HG03095 (cell line): ENCODE measurements at regions not wholly inside any gene's neighbourhood (a gene's known extent, or its start where the extent isn't known, plus 50 kb on each side); places are given as distances from the start of the nearest gene placed in this dataset.
"Not testable (repeated sequence)": the region's sequence is repeated elsewhere in the genome, so short reads cannot be mapped to it uniquely, and the experiment has no call there.

Experiments
- ATAC-seq: cut with Tn5 transposase; IDR thresholded peaks from one replicate; pipeline ENCODE4 v1.9.1; 2021; ENCODE audit warnings: moderate library complexity; ENCODE audit not compliant: unreplicated experiment

DNA sequence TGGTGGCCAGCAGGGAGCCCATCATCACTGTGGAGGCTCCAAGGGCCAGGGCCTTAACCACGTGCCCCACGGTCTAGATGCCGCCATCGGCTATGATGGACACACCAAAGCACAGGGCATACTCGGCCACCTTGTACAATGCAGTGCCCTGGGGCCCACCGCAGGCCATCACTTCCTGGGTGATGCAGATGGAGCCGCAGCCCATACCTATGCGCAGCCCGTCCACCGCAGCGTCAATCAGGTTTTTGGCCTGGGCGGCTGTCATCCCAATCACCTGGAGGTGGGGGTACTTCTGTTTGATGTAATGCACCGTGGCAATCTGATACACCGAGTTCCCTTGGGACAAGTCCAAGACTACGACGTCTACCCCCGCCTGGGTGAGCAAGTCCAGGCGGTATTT lies 153.3 kb upstream of the ZSWIM2 start:
- no peak for ATAC-seq

GRCh38 chr2:187001248-187001647 lies 152.3 kb upstream of the ZSWIM2 start:
- ATAC-seq, result no peak

DNA sequence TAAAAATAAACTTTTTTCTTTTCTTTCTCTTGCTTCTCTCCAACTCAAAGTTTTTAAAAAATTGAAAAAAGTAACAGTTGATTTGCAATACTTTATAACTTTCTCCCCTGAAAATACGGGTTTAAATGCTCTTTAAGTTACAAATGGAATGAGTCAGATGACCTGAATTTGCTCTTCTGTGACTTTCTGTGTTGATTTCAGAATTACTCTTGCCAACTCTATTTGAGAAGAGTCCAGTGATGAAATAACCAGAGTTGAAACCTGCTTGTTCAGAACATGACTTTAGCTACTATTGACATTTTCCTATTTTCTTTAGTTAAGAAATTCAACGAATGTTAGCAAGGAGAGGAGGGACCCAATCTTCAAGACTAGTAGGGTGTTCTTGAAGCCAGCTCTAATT lies 146.1 kb upstream of the ZSWIM2 start:
- ATAC-seq, result no peak

DNA sequence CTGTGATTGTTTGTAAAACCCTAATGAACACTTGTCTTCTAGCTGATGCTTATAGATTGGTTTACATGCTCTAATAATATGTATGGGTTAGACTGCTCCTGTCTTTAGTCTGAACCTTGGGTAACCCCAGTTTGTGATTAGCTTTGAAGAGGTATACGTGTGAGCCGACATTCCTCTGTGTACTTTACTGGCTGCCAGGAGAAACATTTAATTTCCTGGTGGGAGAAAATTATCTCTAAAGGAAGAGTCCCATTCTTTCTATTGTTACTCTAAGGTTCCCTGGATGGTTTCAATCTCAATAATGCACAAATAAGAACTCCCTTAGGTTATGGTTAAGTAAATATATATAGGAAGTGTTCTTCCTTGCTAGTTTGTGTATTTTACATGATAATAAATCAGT lies 143.6 kb upstream of the ZSWIM2 start:
- ATAC-seq, result no peak

DNA sequence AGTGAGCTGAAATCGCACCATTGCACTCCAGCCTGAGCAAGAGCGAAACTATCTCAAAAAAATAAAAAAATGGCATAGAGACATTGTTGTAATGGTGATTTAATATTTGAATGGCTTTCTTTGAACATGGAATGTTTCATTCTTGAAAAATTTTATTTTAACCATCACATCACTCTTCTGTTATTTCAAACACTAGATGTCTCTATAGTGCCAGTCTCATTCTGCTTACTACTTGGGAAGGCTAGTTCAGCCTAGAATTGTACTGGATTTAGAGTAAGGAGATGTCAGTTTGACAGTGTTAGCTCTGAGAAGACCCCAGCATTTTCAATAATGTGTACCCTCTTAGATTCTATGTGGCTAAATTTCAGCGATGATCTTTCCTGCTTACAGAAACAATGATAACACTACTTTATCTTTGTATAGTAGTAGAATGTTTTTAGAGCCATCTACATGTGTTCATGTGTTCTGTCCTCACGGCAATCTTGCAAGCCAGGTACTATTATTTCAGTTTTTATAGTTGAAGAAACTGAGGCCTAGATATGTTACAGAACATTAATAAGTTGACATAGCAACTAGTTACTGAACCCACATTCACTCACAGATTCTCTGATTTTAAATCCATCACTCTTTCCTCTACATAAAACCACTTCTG lies 142.9 kb upstream of the ZSWIM2 start:
- ATAC-seq, result no peak

DNA sequence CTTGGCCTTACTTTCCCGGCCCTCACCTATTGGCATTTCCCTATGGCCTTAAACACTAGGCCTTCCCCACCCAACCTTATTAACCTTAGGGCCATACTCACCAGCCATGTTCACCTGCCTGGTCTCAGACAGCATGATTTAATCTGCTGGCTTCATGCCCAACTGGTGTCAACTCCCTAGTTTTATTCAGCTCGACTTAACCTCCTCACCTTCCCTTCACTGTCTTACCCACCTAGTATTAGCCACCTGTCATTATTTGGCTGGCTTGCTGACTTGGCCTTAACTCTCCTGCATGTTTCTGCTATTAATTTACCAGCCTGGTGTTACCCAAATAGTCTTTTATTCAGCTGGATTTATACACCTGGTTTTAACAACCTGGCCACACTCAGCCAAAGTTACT lies 136.0 kb upstream of the ZSWIM2 start:
- ATAC-seq, result no peak

- no peak for ATAC-seq
Observed at GRCh38 chr2:186984481-186984880, 135.5 kb upstream of the ZSWIM2 start.

DNA sequence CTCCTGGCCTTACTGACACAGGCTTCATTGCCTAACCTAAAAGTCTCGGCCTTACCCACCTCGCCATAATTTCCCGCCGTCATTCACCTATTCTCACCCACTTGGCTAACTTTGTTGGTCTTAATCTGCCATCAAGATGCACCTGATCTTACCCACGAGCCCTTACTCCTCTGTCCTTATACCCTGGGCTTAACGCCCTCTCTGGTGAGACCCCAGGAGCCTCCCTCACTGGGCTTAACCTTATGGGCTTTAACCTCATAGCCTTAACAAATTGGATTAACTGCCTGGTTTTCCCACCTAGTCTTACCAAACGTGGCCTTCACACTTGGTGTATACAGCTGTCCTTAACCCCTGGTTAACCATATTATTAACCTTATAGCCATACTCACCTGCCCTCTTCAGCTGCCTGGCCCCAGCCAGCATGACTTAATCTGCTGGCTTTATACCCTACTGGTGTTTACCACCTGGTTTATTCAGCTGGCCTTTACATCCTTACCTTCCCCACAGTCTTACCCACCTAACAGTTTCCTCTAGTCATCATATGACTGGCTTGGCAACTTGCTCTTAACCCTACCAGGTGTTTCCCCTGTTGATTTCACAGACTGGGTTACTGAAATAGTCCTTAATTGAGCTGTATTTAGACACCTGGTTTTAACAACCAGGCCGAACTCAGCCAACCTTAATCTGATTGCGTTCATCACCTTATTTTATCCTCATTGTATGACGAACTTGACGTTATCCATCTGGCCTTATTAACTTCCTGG lies 132.0 kb upstream of the ZSWIM2 start:
- no peak for ATAC-seq

GRCh38 chr2:186980117-186980442 lies 131.1 kb upstream of the ZSWIM2 start:
- ATAC-seq, result no peak

DNA sequence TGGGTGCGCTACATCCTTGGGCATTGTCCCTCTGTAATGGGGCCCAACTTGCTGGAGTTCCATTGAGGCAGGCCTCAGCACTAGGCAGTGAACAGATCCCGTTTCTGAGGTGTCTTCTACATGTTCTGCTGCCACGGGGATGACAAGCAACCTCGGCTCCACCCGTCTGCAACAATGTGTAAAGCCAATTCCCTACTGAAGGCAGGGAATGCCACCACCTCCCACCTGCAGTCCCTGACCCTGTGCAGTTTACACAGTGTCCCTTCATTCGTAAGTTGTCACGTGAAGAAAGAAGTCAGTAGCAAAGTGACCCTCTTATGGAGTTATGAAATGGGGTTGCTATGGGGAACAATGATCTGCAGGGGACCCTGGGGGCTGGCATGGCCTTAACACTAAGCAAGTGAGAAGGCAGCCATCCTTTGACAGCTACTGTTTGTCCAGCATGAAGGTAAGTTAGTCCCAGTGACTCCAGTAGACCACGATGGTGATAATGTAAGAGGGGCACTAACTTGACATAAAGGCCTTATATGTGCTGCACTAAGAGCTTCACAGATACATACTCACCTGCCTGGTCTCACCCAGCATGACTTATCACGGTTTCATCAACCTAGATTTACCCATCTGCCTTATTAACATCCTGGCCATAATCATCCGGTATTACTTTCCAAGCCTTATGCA lies 130.6 kb upstream of the ZSWIM2 start:
- no peak for ATAC-seq

- ATAC-seq, result no peak
Observed at GRCh38 chr2:186977433-186978045, 128.6 kb upstream of the ZSWIM2 start.

DNA sequence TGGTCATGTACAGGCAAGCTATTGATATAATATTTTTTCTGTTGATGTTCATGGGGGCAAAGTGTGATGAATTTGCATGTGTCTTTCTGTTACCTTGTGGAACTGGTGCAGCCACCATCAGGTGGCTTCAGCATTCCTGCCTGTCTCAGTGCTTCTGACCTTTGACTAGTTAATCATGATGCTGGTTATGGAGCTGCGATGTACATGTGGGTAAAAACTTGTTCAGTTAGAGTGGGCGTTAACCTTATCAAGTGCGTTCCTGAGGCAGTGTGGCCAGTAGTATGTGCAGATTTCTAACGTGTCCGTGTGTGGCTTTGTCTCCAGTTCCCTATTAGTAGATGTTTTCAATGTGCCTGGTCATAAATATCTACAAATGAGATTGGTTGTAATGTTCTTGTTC lies 127.4 kb upstream of the ZSWIM2 start:
- ATAC-seq, result no peak

DNA sequence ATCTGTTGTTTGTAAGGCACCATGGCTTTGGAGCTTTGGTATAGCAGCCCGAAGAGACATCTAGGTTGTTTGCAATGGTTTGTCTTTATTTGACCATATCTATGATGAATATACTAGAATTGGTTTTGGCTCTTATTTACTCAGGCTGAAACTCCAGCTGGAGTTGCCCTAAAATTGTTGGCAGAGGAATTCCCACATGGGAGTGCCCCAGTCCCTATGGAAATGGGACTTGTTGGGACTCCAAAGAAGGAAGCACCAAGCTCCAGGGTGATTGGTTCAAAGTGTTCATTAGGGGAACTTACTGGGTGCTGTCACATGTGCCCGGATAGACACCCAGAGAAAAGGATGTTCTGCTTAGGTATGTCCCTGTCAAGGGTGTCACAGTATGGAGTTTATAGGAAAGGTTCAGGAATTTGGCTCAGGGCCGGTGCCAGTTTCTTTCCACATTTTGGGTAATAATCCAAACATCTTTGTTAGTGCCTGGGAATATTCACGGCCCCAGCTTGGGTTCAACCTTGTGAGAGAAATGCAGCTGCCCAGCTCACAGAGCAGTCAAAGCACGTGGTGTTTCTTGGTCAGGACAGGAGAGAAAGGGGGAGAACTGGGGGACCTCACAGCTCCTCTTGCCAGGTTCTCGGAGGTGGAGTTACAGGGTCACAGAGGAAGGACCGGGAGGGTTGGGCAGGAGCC lies 123.5 kb upstream of the ZSWIM2 start:
- no peak for ATAC-seq

GRCh38 chr2:186968277-186968676 lies 119.3 kb upstream of the ZSWIM2 start:
- peak; percentile 92 for ATAC-seq

DNA sequence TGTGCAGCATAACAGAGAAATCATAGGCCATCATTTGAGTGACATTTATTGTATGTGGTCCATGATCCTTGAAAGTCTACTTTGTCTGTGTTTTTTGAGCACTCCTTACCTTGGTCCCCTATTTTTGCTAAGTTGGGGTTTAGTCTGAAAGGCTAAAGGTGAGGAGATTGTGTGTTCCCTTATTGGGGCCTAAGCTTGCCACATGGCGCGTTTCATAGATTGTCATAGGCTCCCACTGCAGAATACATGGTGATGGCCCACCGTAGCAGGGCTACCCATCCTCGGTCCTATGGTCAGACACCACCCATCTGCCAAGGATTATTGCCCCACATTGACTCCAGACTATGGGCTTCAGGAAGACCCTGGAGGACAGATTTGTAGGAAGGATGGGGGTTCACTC lies 117.0 kb upstream of the ZSWIM2 start:
- no peak for ATAC-seq

DNA sequence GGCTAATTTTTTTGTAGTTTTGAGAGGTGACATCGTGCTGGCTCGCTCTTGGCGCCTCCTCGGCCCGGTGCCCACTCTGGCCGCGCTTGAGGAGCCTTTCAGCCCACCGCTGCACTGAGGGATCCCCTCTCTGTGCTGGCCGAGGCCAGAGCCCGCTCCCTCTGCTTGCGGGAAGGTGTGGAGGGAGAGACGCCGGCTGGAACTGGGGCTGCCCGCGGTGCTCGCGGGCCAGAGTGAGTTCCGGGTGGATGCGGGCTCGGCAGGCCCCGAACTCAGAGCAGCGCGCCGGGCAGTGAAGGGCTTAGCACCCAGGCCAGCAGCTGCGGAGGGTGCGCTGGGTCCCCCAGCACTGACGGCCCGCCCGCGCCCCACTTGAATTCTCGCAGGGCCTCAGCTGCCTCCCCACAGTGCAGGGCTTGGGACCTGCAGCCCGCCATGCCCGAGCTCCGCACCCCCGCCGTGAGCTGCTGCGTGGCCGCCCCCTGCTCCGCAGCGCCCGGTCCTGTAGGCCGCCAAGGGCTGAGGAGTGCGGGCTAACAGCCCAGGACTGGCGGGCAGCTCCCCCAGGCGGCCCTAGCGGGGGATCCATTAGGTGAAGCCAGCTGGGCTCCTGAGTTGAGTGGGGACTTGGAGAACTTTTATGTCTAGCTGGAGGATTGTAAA lies 113.2 kb upstream of the ZSWIM2 start:
- ATAC-seq, result no peak

GRCh38 chr2:186960241-186960640 lies 111.3 kb upstream of the ZSWIM2 start:
- not testable (repeated sequence) for ATAC-seq

GRCh38 chr2:186959486-186959885 lies 110.5 kb upstream of the ZSWIM2 start:
- no peak for ATAC-seq

GRCh38 chr2:186950694-186951093 lies 101.7 kb upstream of the ZSWIM2 start:
- ATAC-seq, result no peak

- ATAC-seq, result no peak
Observed at GRCh38 chr2:186949726-186950256, 100.8 kb upstream of the ZSWIM2 start.
